Kidney tubule cell (primary cell): ENCODE measurements at regions not wholly inside any gene's neighbourhood (a gene's known extent, or its start where the extent isn't known, plus 50 kb on each side); places are given as distances from the start of the nearest gene placed in this dataset.

Source experiments
- DNase-seq: peaks from one replicate; pipeline ENCODE4 v3.0.0-alpha.2; 2018; ENCODE audit warnings: low spot score

DNA sequence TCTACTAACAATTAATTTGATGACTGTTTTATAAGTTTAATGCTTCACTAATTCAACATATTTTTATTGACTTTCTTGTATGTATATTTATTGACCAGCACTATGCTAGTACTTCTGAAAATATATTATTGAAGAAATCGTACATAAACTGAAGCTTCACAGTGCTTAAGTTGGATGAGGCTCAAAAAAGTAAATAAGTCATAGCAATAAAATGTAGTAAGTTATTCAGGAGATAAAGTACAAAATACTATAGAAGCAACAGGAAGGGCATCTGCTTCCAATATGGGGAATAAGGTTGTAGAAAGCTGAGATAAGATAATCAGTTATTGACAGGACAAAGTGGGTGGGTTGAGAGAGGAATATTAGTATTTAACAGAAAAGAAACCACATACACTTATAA is 944.9 kb upstream of the MIR17HG start:
- no peak for DNase-seq

DNA sequence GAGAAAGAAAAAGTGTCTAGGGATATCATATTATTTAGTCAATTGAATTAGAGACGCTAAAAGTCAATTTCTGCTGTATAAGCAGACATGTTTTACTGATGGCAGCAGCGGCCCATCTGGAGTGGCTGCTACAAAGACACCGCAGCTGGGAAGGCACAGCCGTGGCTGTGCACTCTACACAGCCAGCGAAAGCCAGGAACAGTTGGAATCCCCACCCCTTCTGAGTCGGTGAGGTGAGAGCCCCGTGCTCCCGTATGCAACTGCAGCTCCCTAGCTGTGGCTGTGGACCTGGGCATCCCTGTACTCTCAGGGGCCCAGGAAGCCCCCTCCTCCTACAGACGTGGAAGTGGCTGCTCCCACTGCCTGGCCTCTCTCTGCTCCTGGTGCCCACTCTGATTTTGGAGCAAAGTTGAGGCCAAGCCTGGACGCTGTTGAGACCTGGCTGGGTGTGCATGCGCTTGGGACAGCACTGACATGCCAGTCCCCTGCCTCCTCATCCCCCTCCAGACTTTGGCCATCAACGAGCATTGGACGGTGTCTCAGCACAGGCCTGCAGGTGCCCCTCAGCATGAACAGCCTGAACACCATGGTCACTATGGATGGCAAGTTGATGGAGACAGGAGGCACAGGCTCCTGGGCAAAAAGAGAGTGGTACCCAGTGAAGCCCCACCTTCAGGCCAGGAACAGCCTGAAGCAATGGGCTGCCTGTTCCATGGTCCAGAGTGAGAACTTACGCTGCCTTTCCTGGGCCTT is 944.0 kb upstream of the MIR17HG start:
- DNase-seq: no peak

DNA sequence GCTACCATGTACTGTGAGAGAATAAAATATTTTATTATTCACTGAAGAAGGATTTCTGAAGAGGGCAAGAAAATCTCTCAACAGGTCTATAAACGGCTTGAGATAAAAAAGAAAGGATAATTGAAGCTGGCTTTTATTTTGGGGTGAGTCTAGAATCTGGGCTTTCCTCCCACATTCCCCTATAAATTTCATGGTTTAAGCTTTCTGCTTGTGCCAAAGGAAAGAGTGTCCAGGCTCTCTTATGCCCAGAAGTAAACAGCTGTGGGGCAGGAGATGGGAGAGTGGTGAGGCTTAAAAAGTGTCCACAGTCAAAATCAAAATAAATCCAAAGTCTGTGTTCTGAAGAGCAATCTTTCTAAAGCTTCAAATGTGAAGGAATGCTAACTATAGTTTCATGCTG is 942.2 kb upstream of the MIR17HG start:
- no peak for DNase-seq

DNA sequence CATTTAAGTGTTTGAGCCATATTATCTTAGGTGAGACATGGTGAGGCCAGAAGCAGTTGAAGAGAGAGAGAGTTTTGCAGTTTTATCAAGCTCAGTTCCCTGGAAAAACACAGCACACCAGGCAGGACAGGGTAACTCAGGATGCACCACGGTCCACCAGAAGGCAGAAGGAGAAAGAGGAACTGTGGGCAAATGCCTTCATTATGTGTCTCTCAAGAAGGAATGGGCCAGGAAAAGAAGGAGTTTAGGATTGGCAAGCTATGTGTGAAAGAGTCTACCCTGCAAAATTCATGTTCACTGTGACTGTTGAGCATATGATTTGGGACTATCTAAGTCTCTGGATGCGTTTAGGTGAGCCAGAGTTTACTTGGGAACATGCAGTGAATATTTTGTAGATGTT is 934.5 kb upstream of the MIR17HG start:
- DNase-seq: no peak

DNA sequence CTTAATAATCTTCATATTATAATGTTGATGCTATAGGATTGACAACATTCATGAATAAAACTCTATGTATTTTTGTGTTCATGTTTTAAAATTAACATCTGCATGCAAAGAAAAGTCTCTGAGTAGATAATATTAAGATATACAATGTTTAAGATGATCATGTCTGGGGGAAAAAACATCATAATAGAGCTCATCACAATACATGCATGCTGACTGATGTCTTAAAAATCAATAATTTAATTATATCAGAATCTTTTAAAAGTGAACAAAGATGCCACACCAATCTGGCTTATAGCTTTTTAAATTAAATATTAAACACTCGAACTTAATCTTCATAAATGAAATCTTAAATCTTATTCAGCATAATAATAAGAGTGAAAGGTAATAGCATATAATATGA is 933.9 kb upstream of the MIR17HG start:
- DNase-seq: no peak

DNA sequence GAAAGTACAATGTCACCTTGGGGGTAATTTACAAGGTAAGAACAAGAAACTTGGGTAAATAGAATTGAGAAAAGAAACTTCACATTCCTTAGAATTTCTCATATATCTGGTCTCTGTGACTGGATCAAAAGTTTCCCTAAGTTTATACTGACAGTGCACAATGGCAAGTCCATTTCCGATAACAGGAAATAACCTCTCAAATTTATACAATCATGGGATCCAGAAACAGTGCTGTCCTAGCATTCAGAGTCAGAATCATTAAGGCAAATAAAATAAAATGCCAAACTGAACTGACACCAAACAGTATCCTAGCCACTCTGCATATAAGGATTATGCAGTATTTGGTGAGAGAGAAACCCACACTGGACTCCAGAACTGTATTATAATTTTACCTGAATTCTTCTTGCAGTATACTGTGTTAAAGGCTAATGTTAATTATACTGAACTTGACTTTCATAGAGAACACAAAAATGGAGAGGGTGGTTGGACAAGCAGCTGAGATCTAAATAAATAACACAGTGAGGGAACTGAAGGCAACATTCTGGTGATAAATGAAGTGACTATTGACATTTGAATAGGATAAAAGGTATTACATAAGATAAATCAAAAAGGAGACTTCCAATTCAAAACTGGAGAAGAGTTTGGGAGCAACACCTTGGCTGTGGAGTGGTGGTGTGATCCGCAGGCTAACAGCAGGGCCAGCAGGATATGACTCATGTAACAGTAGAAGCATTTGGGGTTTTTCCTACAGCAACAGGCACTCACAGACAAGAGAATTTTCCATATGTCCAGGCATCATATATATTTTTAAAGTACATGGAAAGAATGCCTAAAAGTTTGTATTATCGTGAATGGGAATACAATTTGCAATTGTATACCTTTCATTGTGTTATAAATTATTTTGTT is 932.5 kb upstream of the MIR17HG start:
- DNase-seq: peak; percentile 56

DNA sequence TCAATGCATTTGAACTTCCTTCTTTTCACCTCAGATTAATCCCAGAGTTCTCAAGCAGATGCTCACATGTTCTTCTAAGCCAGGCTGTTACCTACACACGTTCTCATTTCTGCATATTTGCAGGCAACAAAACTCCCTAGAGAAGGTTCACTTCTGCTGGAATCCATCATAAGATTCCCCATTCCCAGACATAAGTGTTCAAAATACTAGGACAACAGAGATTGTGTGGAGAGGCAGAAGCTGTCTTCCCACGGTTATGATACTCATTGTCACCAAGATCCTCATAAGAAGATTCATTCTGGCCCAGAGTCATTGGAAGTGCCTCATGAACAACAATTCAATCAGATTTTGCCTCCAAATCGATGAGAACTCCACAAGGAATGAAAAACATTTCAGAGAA is 931.6 kb upstream of the MIR17HG start:
- no peak for DNase-seq

DNA sequence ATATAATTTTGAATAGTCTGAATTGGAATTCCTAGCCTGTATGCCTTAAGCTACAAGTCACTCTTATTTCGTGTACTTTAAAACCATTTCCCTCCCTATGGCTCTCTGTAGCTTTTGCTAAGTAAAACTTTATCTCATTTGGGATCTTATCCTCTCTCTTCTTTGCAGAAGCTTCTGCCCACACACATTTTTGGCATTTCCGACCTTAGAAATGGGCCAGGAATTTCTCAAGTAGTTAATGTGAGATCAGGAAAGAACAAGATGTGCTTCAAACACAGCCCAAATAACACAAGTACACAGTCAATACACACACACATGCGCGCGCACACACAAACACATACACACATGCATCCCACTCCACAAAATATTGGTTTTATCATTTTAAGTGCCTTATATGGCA is 931.0 kb upstream of the MIR17HG start:
- peak; percentile 9 for DNase-seq

DNA sequence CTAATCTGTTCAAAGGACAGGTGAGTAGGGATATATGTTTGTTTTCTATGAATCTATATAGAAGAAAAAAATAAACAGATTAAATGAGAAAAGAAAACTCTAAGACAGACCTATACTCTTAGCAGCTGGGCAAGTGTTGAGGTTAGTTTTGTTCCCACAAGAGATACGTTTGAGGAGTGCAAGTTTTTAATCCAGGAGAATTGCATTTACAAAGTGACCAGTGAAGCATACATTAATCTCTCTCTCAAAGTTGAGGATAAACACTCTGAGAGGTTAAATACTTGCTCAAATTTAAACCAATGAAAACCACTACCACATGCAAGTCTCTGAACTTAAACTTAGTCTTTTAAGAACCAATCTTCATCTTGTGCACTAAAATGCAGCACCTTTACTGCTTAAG is 930.5 kb upstream of the MIR17HG start:
- no peak for DNase-seq

DNA sequence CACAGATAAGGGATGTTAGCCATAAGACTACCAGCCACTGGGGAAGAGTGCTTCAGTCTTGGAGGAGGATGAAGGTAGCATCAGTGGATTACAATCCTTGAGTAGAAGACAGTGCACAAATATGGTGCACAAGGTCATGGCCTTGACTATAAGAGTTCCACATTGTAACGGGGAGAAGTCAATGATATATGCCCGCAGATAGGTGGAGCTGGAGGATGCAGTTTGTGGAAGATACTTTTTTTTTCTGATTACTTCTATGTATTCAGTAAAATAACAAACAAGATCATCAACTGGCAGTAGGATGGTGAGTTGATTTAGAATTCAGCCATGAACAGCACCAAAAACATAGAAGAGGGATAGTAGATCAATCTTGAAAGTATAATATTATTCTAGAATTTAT is 926.8 kb upstream of the MIR17HG start:
- DNase-seq: no peak

DNA sequence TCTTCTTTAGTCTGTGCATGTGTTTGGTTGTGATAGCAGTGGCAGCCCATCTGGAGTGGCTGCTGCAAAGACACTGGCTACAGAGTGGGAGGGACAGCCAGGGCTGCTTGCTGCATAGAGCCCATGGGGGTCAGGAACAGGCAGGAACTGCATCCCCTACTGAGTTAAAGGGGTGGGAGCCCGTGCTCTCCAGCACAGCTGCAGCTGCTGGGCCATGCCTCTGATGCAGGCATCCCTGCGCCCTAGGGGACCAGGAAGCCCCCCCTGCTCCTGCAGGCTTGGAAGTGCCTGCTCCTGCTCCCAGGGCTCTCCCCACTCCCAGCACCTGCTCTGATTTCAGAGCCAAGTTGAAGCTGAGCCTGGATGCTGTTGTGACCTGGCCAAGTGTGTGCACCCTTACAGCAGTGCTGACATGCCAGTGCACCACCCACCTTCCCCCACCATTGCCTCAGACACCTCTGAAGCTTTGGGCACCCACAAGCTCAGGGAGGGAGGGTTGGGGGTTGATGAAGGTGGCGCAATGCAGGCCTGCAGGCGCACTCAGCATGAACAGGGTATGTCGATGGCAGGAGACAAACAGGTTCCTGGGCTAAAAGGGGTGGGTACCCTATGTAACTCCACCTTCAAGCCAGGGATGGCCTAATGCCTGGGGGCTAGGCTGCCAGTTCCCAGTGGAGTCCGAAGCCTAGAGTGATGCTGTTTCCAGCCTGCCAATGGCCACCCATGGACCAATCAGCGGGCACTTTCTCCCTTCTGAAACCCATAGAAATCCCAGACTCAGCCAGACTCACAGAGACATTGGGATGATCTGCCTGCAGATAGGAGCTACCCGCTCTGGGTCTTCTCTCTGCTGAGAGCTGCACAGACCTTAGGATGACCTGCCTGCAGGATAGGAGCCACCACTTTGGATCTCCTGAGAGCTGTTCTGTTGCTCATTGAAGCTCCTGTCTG is 919.9 kb upstream of the MIR17HG start:
- DNase-seq: no peak

DNA sequence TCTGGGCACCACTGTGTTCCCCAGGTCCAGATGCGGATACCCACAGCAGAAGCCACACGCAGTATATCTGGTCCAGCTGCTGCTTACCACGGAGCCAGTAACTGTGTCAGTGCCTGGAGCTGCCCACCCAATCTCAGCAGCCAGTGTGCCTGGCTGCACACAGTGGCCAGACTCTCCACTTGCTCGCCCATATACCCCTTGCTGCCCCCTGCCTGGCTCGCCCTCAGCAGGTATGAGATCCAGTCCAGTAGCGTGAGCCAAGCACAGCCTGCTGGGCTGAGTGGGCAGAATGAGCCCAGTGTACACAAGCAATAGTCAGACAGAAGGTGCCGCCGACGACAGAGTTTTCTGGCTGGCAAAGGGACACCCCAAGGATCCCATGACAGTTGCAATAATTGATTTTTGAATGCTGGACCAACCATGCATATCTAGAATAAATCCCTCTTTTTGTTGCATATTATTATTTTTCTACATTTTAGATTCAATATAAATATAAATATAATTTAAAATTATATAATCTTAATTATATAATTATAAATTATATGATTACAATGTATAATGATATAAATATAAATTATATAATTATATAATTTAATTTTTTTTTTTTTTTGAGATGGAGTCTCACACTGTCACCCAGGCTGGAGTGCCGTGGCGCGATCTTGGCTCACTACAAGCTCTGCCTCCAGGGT is 918.8 kb upstream of the MIR17HG start:
- DNase-seq: no peak

DNA sequence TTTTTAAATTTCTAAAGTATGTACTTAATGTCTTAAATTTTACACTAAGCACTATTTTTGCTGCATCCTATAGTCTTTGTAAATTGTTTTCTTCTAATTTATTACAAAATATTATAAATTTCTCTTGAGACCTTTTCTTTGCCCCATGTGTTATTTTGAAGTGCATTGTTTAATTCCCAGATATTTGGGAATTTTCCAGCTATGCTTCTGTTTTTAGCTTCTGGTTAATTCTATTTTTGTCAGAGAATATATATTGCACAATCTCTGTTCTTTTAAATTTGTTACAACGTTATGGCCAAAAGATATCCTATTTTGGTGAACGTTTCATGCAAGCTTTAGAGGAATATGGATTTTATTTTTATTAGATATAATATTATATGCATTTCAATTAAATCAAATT is 917.4 kb upstream of the MIR17HG start:
- DNase-seq: no peak

DNA sequence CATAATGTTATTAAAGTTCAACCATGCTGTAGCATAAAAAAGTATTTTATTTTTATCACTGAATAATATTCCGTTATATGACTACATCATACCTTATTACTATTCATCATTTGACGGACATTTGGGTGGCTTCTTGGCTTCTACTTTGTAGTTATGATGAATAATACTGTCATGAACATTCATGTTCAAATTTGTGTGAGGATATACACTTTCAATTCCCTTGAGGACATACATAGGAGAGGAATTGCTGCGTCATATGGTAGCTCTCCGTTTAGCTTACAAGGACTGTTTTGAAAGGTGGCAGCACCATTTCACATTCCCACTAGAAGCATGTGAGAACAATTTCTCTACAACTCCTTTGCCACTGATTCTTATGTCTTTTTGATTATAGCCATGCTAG is 910.8 kb upstream of the MIR17HG start:
- DNase-seq: no peak

DNA sequence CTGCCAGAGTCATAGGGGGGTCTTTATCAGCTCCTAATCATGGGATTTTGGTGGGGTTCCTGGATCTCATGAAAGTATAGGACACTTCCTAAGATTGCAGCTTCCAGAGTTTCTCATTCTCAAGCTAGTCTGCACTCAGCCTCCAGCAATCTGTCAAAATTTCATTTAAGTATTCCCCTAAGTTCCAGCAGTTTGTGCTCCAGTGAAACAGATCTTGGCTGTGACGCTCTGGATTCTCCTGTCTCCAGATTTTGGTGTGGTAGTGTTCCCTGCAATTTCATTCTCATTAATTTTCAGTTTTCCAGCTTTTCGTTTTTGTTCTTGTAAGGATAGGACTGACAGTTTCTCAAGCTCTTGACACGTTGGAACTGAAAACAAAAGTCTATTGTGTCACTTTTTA is 908.9 kb upstream of the MIR17HG start:
- no peak for DNase-seq

DNA sequence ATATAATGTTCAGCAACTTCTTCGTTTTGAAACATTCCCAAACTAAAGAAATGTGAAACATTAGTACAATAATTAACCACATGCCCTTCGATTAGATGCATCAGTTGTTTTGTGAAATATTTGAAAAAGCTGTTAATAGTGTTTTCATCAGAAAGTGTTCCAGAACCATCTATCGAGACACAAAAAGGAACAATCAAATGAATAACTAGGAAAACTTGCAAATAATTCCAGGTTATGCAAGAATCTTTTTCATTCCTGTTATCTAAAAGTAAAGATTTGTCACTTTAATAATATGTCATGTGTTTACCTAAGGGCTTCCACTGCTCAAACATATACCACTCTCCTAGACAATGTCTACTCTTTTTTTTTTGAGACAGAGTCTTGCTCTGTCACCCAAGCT is 904.2 kb upstream of the MIR17HG start:
- peak; percentile 66 for DNase-seq

DNA sequence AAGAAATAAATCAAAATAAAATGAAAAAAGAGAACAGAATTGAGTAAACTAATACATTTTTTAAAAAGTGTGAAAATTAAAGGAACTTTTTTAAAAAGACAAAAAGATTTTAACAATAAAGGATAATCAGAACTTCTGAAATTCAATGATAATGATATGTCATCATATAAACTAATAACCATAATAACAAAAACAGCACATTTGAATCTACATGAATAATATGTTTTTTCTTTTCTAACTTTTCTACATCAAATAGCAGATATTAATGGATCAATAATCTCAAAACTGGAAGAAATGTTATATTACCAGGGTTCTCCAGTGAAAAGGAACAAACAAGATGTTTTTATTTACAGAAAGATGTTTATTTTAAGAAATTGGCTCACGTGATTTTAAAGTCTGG is 903.3 kb upstream of the MIR17HG start:
- no peak for DNase-seq

DNA sequence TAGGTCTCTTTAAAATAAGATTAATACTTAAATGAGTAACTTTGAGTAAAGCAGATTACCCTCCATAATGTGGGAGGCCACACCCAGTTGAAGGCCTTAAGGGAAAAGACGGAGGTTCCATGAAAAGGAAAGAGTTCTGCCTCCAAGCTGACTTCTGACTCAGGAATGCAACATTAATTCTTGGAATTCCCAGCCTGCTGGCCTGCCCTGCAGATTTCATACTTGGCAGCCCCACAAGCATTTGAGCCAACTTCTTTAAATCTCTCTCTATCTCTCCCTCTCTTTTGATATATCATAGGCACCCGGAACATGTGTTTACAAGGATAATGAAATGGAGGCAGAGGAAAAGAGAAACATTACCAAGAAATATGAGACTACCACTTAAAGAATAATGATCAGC is 902.3 kb upstream of the MIR17HG start:
- DNase-seq: peak; percentile 95

DNA sequence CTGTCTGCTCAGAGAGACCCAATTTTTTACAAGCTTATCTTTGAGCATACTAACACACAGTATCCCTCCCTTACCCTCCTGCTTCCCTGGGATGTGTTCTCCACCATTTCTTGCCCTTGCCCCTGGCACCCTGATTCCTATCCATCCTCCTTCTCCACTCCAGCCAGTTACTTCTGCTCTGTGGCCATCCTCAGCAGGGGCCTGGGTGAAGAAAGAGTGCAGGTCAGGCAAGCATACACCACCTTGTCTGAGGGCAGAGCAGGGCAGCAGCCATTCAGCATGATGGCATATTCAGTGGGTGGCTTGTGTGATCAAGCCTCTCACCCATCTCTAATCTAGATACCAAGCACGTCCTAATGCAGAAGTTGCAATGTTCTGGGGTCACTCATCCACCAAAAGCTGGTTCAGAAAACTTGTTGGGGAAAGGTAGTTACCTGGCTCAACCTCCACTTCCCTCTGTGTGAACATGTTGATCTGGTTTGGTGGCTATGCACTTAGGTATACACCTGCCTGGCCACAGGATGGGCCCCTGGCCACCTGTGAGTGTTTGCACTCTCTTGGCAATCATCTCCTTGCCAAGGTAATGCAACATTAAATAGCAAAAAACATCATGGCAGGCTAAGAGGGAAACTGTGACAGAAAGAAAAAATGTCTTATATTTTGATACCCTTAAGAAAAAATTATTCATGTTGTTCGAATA is 900.3 kb upstream of the MIR17HG start:
- DNase-seq: peak; percentile 63

DNA sequence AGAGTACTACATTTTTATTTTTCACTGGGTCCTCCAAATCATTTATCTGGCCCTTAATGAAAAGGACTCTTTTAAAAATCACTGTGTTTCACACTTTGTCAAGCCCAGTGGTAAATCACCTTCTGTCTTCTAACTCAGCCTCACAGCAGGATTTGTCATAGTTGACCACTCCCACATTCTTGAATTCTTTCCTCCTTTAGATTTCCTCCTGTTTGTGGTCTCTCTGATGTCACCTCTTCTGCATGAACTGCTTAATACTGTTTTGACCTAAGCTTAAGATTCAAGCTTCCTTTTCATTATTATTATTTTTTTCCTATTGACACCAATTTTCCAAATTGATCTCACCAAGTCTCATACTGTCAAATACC is 899.8 kb upstream of the MIR17HG start:
- DNase-seq: peak; percentile 92

DNA sequence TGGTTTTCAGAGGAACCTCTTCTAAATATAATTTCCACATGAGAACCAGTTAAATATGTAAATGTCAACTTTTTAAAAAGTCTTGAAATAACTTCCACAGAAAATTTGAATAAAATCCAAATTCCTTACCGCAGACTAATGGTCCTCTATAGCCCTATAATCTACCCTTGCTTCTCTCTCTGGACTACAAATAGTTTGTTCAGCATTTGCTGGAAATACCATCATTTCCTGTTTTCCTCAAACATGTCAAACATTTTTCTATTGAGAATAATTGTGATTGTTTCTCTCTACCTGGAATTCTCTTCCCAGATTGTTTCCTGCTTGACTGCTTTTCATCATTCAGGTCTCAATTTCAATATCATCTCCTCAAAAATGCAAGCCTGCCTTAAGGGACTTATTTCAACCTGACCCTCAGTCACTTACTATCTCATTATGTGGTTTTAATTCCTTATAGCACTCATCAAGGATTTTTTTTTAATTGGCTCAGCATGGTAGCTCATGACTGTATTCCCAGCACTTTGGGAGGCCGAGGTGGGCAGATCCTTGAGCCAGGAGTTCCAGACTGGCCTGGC is 898.9 kb upstream of the MIR17HG start:
- DNase-seq: peak; percentile 39
